NOMO-1 (cell line): ENCODE measurements at regions not wholly inside any gene's neighbourhood (a gene's known extent, or its start where the extent isn't known, plus 50 kb on each side); places are given as distances from the start of the nearest gene placed in this dataset.

Experiments used
- DNase-seq, 2 experiments: peaks; one replicate each; lab custom pipeline; 2025; ENCODE audit not compliant: unreplicated experiment in 2 of 2; lab: John Stamatoyannopoulos, UW

DNA sequence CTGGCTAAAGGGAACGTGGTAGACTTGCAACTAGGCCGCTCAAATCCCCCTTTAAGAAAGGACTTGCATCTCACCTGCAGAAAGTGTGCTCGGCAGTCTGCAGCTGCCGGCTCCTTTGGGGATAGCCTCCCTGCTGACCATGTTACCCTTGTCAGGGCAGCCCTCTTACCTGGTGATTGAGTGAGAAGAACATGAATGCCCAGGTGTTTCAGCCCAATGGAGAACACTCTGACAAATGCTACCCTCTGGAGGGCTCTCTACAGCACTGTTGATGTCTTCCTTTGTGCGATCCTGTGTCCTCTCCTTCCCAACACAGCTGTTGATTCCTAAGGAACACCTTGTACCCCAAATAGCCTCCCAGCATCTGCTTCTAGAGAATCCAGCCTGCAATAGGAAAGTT, 178.7 kb upstream of the LDB2 start:
- DNase-seq, result no peak

GRCh38 chr4:17072483-17072882, 174.0 kb upstream of the LDB2 start:
- DNase-seq, result no peak

GRCh38 chr4:17068891-17069290, 170.4 kb upstream of the LDB2 start:
- DNase-seq, result no peak

DNA sequence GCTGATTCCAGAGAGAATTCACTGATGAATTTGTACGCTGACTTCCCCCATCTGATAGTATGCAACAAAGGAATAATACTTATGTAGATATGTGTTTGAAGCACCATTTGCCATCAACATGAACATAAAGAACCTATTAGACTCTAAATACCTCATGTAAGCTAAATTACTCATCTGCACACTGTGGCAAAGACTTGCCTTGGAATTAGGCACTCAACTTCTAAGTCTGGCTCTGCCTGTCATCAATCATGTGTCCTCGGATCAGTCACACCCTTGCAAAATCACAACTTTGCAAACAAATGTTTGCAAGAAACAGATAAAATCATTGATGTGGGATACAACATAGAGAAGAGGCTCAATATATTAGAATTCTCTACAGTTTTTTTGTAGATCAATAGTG, 169.9 kb upstream of the LDB2 start:
- no peak for DNase-seq

DNA sequence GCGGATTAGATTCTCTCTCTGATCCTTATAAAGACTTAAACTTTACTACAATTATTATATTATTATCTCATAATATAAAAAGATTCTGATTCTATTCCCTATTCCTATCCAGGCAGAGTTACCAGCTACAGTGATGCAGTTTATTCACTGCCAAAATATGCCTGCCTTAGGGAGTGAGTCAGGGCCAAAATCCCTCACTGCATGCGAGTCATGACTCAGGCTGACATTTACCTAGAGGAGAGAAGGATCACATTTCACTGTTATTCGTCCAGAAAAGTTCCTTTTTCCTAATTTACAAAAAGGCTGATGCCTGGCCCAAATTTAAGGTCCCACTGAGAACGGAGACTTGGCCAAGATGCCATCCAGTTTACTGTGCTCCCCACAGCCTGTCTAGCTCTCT, 168.5 kb upstream of the LDB2 start:
- no peak for DNase-seq

DNA sequence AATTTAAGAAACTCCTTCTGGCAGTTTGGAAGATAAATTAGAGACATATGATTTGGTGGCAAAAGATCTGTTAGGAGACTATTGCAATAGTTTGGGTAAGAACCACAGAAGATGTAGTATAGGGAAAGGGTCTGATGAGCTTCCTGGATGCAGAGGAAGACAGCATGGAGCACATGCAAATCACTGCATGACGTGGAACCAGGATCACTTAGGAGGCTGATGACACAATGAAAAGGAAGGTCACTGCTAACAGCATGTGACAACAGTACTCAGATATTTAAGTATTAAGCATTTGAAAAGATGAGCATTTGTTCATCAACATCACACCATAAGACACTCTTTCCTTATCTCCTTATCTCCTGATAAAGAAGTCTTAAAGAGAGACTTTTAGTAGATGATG, 167.8 kb upstream of the LDB2 start:
- DNase-seq, result no peak

DNA sequence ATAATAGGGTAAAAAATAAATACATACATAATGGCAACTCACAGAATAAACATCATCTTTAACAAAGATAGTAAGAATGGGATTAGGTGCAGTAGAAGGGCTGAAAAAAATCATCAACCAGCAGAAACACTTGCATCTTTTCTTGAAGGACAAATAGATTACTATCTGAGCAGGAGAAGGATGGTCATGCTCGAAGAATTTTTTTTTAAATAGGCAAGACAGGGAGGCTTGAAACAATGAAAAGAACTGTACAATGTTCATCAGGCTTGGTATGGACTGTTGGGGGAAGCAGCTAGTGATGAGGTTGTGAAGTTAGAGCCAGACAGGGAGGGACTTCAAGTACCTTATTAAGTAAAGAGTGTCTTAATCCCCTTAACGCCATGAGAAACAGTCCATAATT, 167.4 kb upstream of the LDB2 start:
- no peak for DNase-seq

DNA sequence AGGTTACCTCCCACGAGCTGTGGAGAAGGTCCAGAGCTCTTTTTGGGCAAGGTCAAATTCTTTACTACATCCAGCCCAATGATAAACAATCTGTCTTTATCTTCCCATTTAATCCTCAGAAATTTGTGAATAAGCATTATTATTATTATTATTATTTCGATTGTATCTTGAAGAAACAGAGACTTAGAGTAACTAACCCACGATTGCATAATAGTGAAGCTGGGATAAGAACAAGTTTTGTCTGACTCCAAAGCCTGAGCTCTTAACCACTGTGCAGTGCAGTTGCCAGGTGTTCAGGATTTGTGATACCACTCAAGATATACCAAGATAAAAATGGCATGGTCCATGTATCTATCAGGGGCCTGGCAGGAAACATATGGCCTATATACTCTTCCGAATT, 166.5 kb upstream of the LDB2 start:
- no peak for DNase-seq

- no peak for DNase-seq
Measured at GRCh38 chr4:17063888-17064287, 165.4 kb upstream of the LDB2 start.

- no peak for DNase-seq
Measured at GRCh38 chr4:17060230-17060629, 161.8 kb upstream of the LDB2 start.

DNA sequence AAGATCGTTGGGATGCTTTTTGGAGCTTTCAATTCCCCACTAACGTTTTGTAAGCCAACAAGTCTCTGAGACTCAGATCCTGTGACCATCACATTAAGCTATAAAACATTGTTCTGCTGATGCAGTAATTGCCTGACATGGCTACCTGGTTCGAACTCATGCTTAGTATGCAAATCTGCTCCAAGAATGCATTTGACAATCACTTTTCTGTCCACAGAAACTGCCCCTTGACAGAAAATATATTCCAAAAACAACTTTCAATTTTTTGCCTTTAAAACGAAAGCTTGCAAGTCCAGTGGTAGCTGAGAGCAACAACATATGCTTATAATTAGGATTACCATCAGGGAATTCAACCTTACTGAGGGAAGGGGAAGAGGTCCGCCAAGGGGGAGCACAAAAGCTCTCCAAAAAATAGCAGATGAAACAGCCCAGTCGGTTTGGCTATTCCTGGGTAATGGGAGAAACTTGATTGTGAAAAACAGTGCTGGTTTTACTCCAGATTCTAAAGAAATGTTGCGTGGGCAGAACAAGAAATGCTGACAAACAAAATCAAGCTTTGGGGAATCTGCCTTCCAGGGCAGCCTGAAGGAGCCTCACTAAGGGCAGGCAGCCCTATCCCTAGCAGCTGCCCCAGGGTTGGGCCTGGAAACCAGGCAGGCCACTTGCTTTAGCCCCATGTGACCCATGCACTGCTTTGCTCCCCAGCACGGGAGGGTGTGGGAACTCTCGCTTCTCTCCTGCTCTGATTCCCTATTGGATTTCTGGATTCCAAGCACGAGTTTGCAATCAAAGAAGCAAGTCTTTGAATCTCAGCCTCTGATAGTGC, 160.7 kb upstream of the LDB2 start:
- no peak for DNase-seq

GRCh38 chr4:17058536-17058915, 160.1 kb upstream of the LDB2 start:
- DNase-seq, result no peak

DNA sequence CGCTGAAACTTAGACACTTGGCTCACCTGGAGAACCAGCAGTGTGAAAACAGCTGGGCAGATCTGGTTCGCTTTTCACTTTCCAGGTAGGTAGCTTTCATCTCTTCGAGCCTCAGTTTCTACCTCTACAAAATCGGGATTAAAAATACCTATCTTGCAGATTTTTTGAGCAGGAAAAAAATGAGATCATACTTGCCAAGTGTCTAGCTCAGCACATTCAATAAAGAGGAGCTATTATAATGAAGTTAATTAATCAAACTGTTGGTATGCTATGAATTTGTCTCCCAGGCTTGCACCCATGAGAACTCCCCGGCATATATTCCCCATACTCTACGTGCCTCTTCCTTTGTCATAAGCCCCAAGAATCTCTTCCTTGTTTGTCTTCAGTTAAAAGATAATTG, 158.6 kb upstream of the LDB2 start:
- no peak for DNase-seq

DNA sequence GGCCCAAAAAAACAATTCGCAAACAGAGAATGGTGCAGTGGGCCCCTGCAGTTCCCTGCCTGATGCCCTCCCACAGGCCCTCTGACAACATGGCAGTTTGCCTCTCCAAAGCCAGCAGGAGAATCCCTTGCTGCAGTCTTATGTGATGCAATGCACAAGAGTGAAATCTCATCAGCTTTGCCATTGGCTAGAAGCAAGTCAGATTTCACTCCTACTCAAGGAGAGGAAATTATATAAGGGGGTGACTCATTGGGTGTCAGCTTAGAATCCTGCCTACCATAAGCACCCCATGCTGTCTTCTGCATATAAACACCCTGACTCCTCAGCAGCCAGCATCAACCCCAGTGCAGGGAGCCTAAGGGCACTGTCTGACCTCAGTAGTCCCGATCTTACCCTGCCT, 157.3 kb upstream of the LDB2 start:
- DNase-seq, result no peak

- no peak for DNase-seq
Measured at GRCh38 chr4:17045866-17046265, 147.4 kb upstream of the LDB2 start.

- DNase-seq, result no peak
Measured at GRCh38 chr4:17038510-17039176, 140.2 kb upstream of the LDB2 start.

GRCh38 chr4:17033768-17034181, 135.3 kb upstream of the LDB2 start:
- no peak for DNase-seq

DNA sequence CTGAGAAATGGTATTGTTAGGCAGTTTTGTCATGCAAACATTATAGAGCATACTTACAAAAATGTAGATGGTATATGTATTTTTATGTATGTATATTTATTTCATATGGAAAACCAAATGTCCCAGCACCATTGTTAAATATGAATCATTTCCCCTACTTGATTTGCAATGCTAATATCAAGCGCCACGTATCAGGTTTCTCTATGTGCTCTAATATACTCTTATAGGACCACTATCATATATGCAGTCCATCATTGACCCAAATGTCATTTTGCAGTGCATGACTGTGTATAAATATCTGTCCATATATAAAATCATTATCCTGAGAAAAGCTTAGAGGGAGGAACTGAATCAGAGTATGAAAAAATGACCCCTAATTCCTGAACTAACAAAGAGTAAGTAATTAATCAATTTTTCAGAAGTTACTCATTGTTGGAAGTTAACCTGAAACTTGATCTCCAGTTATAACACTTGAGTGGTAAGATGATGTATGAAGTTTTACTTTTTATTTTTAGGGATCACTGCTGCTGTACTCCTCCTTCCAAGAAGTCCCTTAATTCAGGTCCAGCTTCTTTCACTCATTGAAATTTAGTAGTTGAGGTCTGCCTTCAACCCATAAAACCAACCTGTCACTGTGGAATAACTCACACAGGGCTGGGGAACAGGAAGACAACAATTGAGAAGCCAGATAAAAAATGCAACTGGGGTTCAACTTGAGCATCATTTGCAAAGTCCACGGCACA, 134.8 kb upstream of the LDB2 start:
- no peak for DNase-seq

- DNase-seq, result no peak
Measured at GRCh38 chr4:17030543-17030942, 132.1 kb upstream of the LDB2 start.

GRCh38 chr4:17029964-17030363, 131.5 kb upstream of the LDB2 start:
- no peak for DNase-seq

- DNase-seq, result no peak
Measured at GRCh38 chr4:17029432-17029831, 131.0 kb upstream of the LDB2 start.

DNA sequence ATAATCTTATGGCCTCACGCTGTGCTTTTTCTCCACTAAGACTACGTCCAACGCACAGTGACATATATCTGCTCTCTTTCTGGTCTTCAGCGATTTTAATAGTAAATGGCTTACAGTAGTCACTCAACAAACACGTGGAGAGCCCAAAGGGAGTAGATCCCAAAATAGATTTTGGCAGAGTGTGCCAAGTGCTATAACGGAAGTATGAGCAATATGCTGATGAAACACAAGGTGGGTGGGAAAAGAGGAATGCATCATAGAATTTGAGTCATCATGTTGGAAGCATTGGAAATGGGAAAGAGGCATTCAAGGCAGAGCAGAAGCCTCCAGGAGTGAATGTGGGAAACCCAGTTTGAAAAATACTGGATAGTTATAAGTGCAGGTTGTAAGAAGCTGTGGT, 129.1 kb upstream of the LDB2 start:
- no peak for DNase-seq
